ENCODE measurements at regions not wholly inside any gene's neighbourhood (a gene's known extent, or its start where the extent isn't known, plus 50 kb on each side); places are given as distances from the start of the nearest gene placed in this dataset.

- no peaks in the 10 kb centered on the region for H3K36me3 Mint-ChIP-seq
- H3K27me3 Mint-ChIP-seq: no peaks in the 10 kb centered on the region
Observed at GRCh38 chr10:81315026-81315425, 560.0 kb upstream of the NRG3 start.

GRCh38 chr10:81348003-81348402, 527.0 kb upstream of the NRG3 start:
- H3K4me3 Mint-ChIP-seq: no peak overlapping the region
- no peaks in the 10 kb centered on the region for H3K9me3 ChIP-seq (ENCODE audit: control insufficient read depth in 1 of 2, low read length in 2 of 2)
- no peak overlapping the region for H3K4me3 ChIP-seq (ENCODE audit: low read length in 2 of 2)
- ChIA-PET POLR2A (ENCODE audit: partially characterized antibody) (no interaction called here), CTCF (ENCODE audit: partially characterized antibody) (no interaction called here)
- no peaks in the 10 kb centered on the region for H3K4me1 ChIP-seq (ENCODE audit: insufficient read depth, low read length)
- no peaks in the 10 kb centered on the region for H3K4me1 Mint-ChIP-seq
- no peak overlapping the region for H3K27ac ChIP-seq (ENCODE audit: low read depth, low read length)
- H3K36me3 ChIP-seq (ENCODE audit: insufficient read depth, low read length): no peaks in the 10 kb centered on the region
- DNase-seq: no peak
- no peaks in the 10 kb centered on the region for H3K27me3 Mint-ChIP-seq
- intact Hi-C loops (cut with micrococcal nuclease): no loop called here
- no peaks in the 10 kb centered on the region for H3K36me3 Mint-ChIP-seq
- H3K27ac Mint-ChIP-seq: no peak overlapping the region
- H3K27me3 ChIP-seq (ENCODE audit: insufficient read depth, low read length): no peaks in the 10 kb centered on the region
- peaks cover 0 to 6% (median 3%) of the 10 kb centered on the region in 8 donors for H3K9me3 Mint-ChIP-seq

More at GRCh38 chr10:81315026-81315425, 560.0 kb upstream of the NRG3 start:
- ChIA-PET CTCF (ENCODE audit: partially characterized antibody) (no interaction called here), POLR2A (ENCODE audit: partially characterized antibody) (no interaction called here)
- intact Hi-C loops (cut with micrococcal nuclease): no loop called here
- Histone ChIP-seq H3K4me3 (ENCODE audit: low read length in 2 of 2) (no peak overlapping the region), H3K27ac (ENCODE audit: low read depth, low read length) (no peak overlapping the region), H3K36me3 (ENCODE audit: insufficient read depth, low read length) (no peaks in the 10 kb centered on the region), H3K9me3 (ENCODE audit: control insufficient read depth in 1 of 2, low read length in 2 of 2) (no peaks in the 10 kb centered on the region), H3K4me1 (ENCODE audit: insufficient read depth, low read length) (no peaks in the 10 kb centered on the region), H3K27me3 (ENCODE audit: insufficient read depth, low read length) (no peaks in the 10 kb centered on the region)
- DNase-seq: no peak
- Mint-ChIP-seq H3K4me3 (no peak overlapping the region), H3K27ac (no peak overlapping the region), H3K9me3 (peaks cover 0 to 5% (median 0%) of the 10 kb centered on the region in 8 donors), H3K4me1 (no peaks in the 10 kb centered on the region)

- no peaks in the 10 kb centered on the region for H3K4me1 Mint-ChIP-seq
- Histone ChIP-seq H3K27ac (ENCODE audit: low read depth, low read length) (no peak overlapping the region), H3K36me3 (ENCODE audit: insufficient read depth, low read length) (no peaks in the 10 kb centered on the region), H3K9me3 (ENCODE audit: control insufficient read depth in 1 of 2, low read length in 2 of 2) (no peaks in the 10 kb centered on the region), H3K4me3 (ENCODE audit: low read length in 2 of 2) (no peak overlapping the region), H3K4me1 (ENCODE audit: insufficient read depth, low read length) (no peaks in the 10 kb centered on the region), H3K27me3 (ENCODE audit: insufficient read depth, low read length) (no peaks in the 10 kb centered on the region)
- no peak overlapping the region for H3K27ac Mint-ChIP-seq
- H3K9me3 Mint-ChIP-seq: peaks cover 0 to 14% (median under 1%) of the 10 kb centered on the region in 8 donors
- intact Hi-C loops (cut with micrococcal nuclease): no loop called here
- ChIA-PET CTCF (ENCODE audit: partially characterized antibody) (no interaction called here), POLR2A (ENCODE audit: partially characterized antibody) (no interaction called here)
- no peak overlapping the region for H3K4me3 Mint-ChIP-seq
- no peaks in the 10 kb centered on the region for H3K36me3 Mint-ChIP-seq
- H3K27me3 Mint-ChIP-seq: no peaks in the 10 kb centered on the region
- DNase-seq: no peak
Observed at GRCh38 chr10:81367132-81367531, 507.9 kb upstream of the NRG3 start.

- H3K27ac Mint-ChIP-seq: no peak overlapping the region
- POLR2A ChIA-PET (ENCODE audit: partially characterized antibody): no interaction called here
- Histone ChIP-seq H3K4me1 (ENCODE audit: insufficient read depth, low read length) (no peaks in the 10 kb centered on the region), H3K4me3 (ENCODE audit: low read length in 2 of 2) (no peak overlapping the region), H3K36me3 (ENCODE audit: insufficient read depth, low read length) (no peaks in the 10 kb centered on the region), H3K9me3 (ENCODE audit: control insufficient read depth in 1 of 2, low read length in 2 of 2) (no peaks in the 10 kb centered on the region), H3K27me3 (ENCODE audit: insufficient read depth, low read length) (no peaks in the 10 kb centered on the region), H3K27ac (ENCODE audit: low read depth, low read length) (no peak overlapping the region)
- DNase-seq: no peak
- no peaks in the 10 kb centered on the region for H3K4me1 Mint-ChIP-seq
- no peaks in the 10 kb centered on the region for H3K27me3 Mint-ChIP-seq
- H3K9me3 Mint-ChIP-seq: peaks cover 0 to 5% (median 3%) of the 10 kb centered on the region in 8 donors
- CTCF ChIA-PET (ENCODE audit: partially characterized antibody): no interaction called here
- intact Hi-C loops (cut with micrococcal nuclease): no loop called here
- no peak overlapping the region for H3K4me3 Mint-ChIP-seq
- no peaks in the 10 kb centered on the region for H3K36me3 Mint-ChIP-seq
Observed at GRCh38 chr10:81386817-81387216, 488.2 kb upstream of the NRG3 start.

- H3K9me3 ChIP-seq (ENCODE audit: control insufficient read depth in 1 of 2, low read length in 2 of 2): no peaks in the 10 kb centered on the region
- no peaks in the 10 kb centered on the region for H3K4me1 Mint-ChIP-seq
- intact Hi-C loops (cut with micrococcal nuclease): no loop called here
- no peaks in the 10 kb centered on the region for H3K36me3 Mint-ChIP-seq
- H3K4me3 Mint-ChIP-seq: no peak overlapping the region
- H3K4me3 ChIP-seq (ENCODE audit: low read length in 2 of 2): no peak overlapping the region
- H3K36me3 ChIP-seq (ENCODE audit: insufficient read depth, low read length): no peaks in the 10 kb centered on the region
- ChIA-PET CTCF (ENCODE audit: partially characterized antibody) (no interaction called here), POLR2A (ENCODE audit: partially characterized antibody) (no interaction called here)
- H3K27ac Mint-ChIP-seq: no peak overlapping the region
- no peaks in the 10 kb centered on the region for H3K27me3 Mint-ChIP-seq
- H3K4me1 ChIP-seq (ENCODE audit: insufficient read depth, low read length): no peaks in the 10 kb centered on the region
- DNase-seq: no peak
- no peak overlapping the region for H3K27ac ChIP-seq (ENCODE audit: low read depth, low read length)
- H3K27me3 ChIP-seq (ENCODE audit: insufficient read depth, low read length): no peaks in the 10 kb centered on the region
- H3K9me3 Mint-ChIP-seq: peaks cover 0 to 5% (median under 1%) of the 10 kb centered on the region in 8 donors
Observed at GRCh38 chr10:81403451-81403850, 471.5 kb upstream of the NRG3 start.

GRCh38 chr10:81405399-81405798, 469.6 kb upstream of the NRG3 start:
- Histone ChIP-seq H3K36me3 (ENCODE audit: insufficient read depth, low read length) (no peaks in the 10 kb centered on the region), H3K4me1 (ENCODE audit: insufficient read depth, low read length) (no peaks in the 10 kb centered on the region), H3K27ac (ENCODE audit: low read depth, low read length) (no peak overlapping the region), H3K4me3 (ENCODE audit: low read length in 2 of 2) (no peak overlapping the region), H3K27me3 (ENCODE audit: insufficient read depth, low read length) (no peaks in the 10 kb centered on the region), H3K9me3 (ENCODE audit: control insufficient read depth in 1 of 2, low read length in 2 of 2) (no peaks in the 10 kb centered on the region)
- Mint-ChIP-seq H3K27ac (no peak overlapping the region), H3K4me1 (no peaks in the 10 kb centered on the region), H3K36me3 (no peaks in the 10 kb centered on the region), H3K4me3 (no peak overlapping the region), H3K27me3 (no peaks in the 10 kb centered on the region), H3K9me3 (peaks cover 0 to 5% (median under 1%) of the 10 kb centered on the region in 8 donors)
- ChIA-PET CTCF (ENCODE audit: partially characterized antibody) (no interaction called here), POLR2A (ENCODE audit: partially characterized antibody) (no interaction called here)
- intact Hi-C loops (cut with micrococcal nuclease): no loop called here
- no peak for DNase-seq

GRCh38 chr10:81414038-81414437, 461.0 kb upstream of the NRG3 start:
- ChIA-PET CTCF (ENCODE audit: partially characterized antibody) (no interaction called here), POLR2A (ENCODE audit: partially characterized antibody) (no interaction called here)
- Mint-ChIP-seq H3K36me3 (no peaks in the 10 kb centered on the region), H3K4me3 (no peak overlapping the region), H3K27me3 (no peaks in the 10 kb centered on the region), H3K27ac (no peak overlapping the region), H3K4me1 (no peaks in the 10 kb centered on the region), H3K9me3 (peaks cover 0 to 11% (median 3%) of the 10 kb centered on the region in 8 donors)
- intact Hi-C loops (cut with micrococcal nuclease): no loop called here
- H3K9me3 ChIP-seq (ENCODE audit: control insufficient read depth in 1 of 2, low read length in 2 of 2): no peaks in the 10 kb centered on the region
- no peak for DNase-seq
- H3K4me1 ChIP-seq (ENCODE audit: insufficient read depth, low read length): no peaks in the 10 kb centered on the region
- H3K4me3 ChIP-seq (ENCODE audit: low read length in 2 of 2): no peak overlapping the region
- no peaks in the 10 kb centered on the region for H3K36me3 ChIP-seq (ENCODE audit: insufficient read depth, low read length)
- no peaks in the 10 kb centered on the region for H3K27me3 ChIP-seq (ENCODE audit: insufficient read depth, low read length)
- no peak overlapping the region for H3K27ac ChIP-seq (ENCODE audit: low read depth, low read length)

GRCh38 chr10:81426722-81427121, 448.3 kb upstream of the NRG3 start:
- no peak overlapping the region for H3K4me3 ChIP-seq (ENCODE audit: low read length in 2 of 2)
- no peaks in the 10 kb centered on the region for H3K27me3 ChIP-seq (ENCODE audit: insufficient read depth, low read length)
- no peak overlapping the region for H3K27ac Mint-ChIP-seq
- no peaks in the 10 kb centered on the region for H3K36me3 Mint-ChIP-seq
- ChIA-PET POLR2A (ENCODE audit: partially characterized antibody) (no interaction called here), CTCF (ENCODE audit: partially characterized antibody) (no interaction called here)
- intact Hi-C loops (cut with micrococcal nuclease): no loop called here
- DNase-seq: no peak
- no peaks in the 10 kb centered on the region for H3K36me3 ChIP-seq (ENCODE audit: insufficient read depth, low read length)
- H3K27ac ChIP-seq (ENCODE audit: low read depth, low read length): no peak overlapping the region
- no peaks in the 10 kb centered on the region for H3K4me1 Mint-ChIP-seq
- no peaks in the 10 kb centered on the region for H3K27me3 Mint-ChIP-seq
- H3K9me3 Mint-ChIP-seq: peaks cover 0 to 20% (median 7%) of the 10 kb centered on the region in 8 donors
- no peak overlapping the region for H3K4me3 Mint-ChIP-seq
- no peaks in the 10 kb centered on the region for H3K4me1 ChIP-seq (ENCODE audit: insufficient read depth, low read length)
- no peaks in the 10 kb centered on the region for H3K9me3 ChIP-seq (ENCODE audit: control insufficient read depth in 1 of 2, low read length in 2 of 2)
